ENCODE measurements at regions not wholly inside any gene's neighbourhood (a gene's known extent, or its start where the extent isn't known, plus 50 kb on each side); places are given as distances from the start of the nearest gene placed in this dataset.

DNA sequence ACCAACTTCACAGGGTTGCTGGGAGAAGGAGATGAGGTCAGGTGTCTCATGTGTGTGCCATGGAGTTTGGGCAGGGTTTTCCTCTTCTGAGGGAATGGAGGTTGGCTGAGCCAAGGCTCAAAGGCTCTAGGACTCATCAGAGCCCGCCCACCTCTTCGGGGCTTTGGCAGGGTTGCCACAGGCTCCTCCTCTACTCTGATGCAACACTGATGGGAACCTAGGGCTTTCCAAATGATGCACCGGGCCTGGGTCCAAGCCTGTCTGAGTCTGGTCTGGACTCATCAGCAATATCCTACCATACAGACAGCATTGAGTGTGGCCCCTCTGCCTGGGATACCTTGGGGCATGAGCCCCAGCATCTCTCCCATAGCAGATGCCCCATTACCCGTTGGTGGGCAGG lies 59.5 kb upstream of the LHX1 start:
- no peak for TF ChIP-seq EZH2phosphoT487 (IDR thresholded peaks at IDR 0.05; ENCODE audit: borderline replicate concordance, low read length)
- TF ChIP-seq, protein P1, sequence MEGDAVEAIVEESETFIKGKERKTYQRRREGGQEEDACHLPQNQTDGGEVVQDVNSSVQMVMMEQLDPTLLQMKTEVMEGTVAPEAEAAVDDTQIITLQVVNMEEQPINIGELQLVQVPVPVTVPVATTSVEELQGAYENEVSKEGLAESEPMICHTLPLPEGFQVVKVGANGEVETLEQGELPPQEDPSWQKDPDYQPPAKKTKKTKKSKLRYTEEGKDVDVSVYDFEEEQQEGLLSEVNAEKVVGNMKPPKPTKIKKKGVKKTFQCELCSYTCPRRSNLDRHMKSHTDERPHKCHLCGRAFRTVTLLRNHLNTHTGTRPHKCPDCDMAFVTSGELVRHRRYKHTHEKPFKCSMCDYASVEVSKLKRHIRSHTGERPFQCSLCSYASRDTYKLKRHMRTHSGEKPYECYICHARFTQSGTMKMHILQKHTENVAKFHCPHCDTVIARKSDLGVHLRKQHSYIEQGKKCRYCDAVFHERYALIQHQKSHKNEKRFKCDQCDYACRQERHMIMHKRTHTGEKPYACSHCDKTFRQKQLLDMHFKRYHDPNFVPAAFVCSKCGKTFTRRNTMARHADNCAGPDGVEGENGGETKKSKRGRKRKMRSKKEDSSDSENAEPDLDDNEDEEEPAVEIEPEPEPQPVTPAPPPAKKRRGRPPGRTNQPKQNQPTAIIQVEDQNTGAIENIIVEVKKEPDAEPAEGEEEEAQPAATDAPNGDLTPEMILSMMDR (IDR thresholded peaks at IDR 0.05; ENCODE audit: low read depth, low read length, poor library complexity, severe bottlenecking), result no peak
